HepG2 (cell line): ENCODE measurements at regions not wholly inside any gene's neighbourhood (a gene's known extent, or its start where the extent isn't known, plus 50 kb on each side); places are given as distances from the start of the nearest gene placed in this dataset.

Experiments
- CREB1 ChIP-seq, 2 experiments: fragments of 450-650 bp in 1 of 2; IDR thresholded peaks; 2 replicates each; pipeline ENCODE4 v1.6.1; 2016 to 2017; ENCODE audit warnings: control low read depth in 1 of 2, mild to moderate bottlenecking in 1 of 2, missing compliant biosample characterization in 1 of 2, missing genetic modification characterization in 1 of 2
- CTCF ChIP-seq: sonication (generic); formaldehyde crosslinking; IDR thresholded peaks from 2 replicates; pipeline ENCODE4 v1.5.0; 2020; ENCODE audit warnings: mild to moderate bottlenecking, missing genetic modification reagents, moderate library complexity
- EZH2 ChIP-seq: conservative IDR thresholded peaks from 2 replicates; pipeline ENCODE4 v1.6.1; 2012; ENCODE audit warnings: mild to moderate bottlenecking, low read depth, low read length, moderate library complexity
- MAFG ChIP-seq: sonication (generic); formaldehyde crosslinking; IDR thresholded peaks from 2 replicates; pipeline ENCODE4 v1.5.1; 2020; ENCODE audit warnings: mild to moderate bottlenecking, missing genetic modification reagents
- MAFK ChIP-seq, 2 experiments: IDR thresholded peaks in 1 of 2; conservative IDR thresholded peaks in 1 of 2; 2 replicates each; pipeline ENCODE4 v1.6.1; 2011; ENCODE audit warnings: improper control_type of control experiment in 2 of 2, low read length in 2 of 2
- MBNL3 ChIP-seq: fragments of 250-450 bp; sonication (Bioruptor Pico); conservative IDR thresholded peaks from 2 replicates; pipeline ENCODE4 v1.8.0; 2022; ENCODE audit warnings: mild to moderate bottlenecking, inconsistent platforms
- POLR2AphosphoS5 ChIP-seq: IDR thresholded peaks from 2 replicates; pipeline ENCODE4 v1.6.1; 2012; ENCODE audit warnings: low read depth, low read length
- SIX4 ChIP-seq: sonication (generic); formaldehyde crosslinking; IDR thresholded peaks from 2 replicates; pipeline ENCODE4 v1.4.0; 2020; ENCODE audit warnings: missing genetic modification reagents
- TF ChIP-seq, protein P1 (sequence below): sonication (generic); formaldehyde crosslinking; IDR thresholded peaks from 2 replicates; pipeline ENCODE4 v1.4.0; 2020; ENCODE audit warnings: missing genetic modification reagents, borderline replicate concordance
- TF ChIP-seq, protein P2 (sequence below): sonication (generic); formaldehyde crosslinking; IDR thresholded peaks from 2 replicates; pipeline ENCODE4; 2020; ENCODE audit warnings: missing genetic modification reagents, mild to moderate bottlenecking, borderline replicate concordance

- TF ChIP-seq MAFG (CRISPR knock-in tag) (no peak), CREB1 (IDR thresholded peaks at IDR 0.05) (no peak), CREB1 (CRISPR knock-in tag; IDR thresholded peaks at IDR 0.05) (no peak), SIX4 (CRISPR knock-in tag) (no peak), EZH2 (no peak), POLR2AphosphoS5 (no peak), MAFK (conservative IDR thresholded peaks at IDR 0.05 in 1 of 2, IDR thresholded peaks at IDR 0.05 in 1 of 2; ENCODE audit: low read length in 2 of 2) (no peak), CTCF (CRISPR knock-in tag) (no peak), MBNL3 (CRISPR knock-in tag) (no peak)
- TF ChIP-seq, protein P1, sequence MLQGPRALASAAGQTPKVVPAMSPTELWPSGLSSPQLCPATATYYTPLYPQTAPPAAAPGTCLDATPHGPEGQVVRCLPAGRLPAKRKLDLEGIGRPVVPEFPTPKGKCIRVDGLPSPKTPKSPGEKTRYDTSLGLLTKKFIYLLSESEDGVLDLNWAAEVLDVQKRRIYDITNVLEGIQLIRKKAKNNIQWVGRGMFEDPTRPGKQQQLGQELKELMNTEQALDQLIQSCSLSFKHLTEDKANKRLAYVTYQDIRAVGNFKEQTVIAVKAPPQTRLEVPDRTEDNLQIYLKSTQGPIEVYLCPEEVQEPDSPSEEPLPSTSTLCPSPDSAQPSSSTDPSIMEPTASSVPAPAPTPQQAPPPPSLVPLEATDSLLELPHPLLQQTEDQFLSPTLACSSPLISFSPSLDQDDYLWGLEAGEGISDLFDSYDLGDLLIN (CRISPR knock-in tag), result no peak
- TF ChIP-seq, protein P2, sequence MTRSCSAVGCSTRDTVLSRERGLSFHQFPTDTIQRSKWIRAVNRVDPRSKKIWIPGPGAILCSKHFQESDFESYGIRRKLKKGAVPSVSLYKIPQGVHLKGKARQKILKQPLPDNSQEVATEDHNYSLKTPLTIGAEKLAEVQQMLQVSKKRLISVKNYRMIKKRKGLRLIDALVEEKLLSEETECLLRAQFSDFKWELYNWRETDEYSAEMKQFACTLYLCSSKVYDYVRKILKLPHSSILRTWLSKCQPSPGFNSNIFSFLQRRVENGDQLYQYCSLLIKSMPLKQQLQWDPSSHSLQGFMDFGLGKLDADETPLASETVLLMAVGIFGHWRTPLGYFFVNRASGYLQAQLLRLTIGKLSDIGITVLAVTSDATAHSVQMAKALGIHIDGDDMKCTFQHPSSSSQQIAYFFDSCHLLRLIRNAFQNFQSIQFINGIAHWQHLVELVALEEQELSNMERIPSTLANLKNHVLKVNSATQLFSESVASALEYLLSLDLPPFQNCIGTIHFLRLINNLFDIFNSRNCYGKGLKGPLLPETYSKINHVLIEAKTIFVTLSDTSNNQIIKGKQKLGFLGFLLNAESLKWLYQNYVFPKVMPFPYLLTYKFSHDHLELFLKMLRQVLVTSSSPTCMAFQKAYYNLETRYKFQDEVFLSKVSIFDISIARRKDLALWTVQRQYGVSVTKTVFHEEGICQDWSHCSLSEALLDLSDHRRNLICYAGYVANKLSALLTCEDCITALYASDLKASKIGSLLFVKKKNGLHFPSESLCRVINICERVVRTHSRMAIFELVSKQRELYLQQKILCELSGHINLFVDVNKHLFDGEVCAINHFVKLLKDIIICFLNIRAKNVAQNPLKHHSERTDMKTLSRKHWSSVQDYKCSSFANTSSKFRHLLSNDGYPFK (CRISPR knock-in tag), result no peak
Measured at GRCh38 chr18:39737869-39738268, 2172.3 kb upstream of the CELF4 start.
